ENCODE measurements at regions not wholly inside any gene's neighbourhood (a gene's known extent, or its start where the extent isn't known, plus 50 kb on each side); places are given as distances from the start of the nearest gene placed in this dataset.

DNA sequence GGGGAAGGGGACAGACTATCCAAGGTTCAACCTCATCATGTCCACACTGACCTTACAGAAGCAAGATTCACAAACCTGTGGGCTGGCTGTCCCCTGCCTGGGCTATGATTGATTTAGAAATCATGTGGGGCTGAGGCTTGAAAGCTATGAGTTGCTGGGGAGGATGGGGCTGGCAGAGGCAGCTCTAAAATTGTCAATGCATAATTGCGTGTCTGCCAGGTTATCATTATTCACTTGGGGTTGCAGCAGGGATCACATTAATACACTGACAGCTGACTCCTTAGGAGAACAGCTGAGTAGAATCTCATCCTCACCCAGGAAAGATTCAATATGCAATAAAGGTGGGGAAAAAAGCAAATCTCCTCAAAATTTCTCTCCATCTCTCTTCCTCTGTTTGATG lies 866.3 kb downstream of the CCSER2 start:
- Histone ChIP-seq H3K4me1 (ENCODE audit: insufficient read depth, low read length, poor library complexity, severe bottlenecking) (no peaks in the 10 kb centered on the region), H3K9ac (ENCODE audit: low read depth, low read length, poor library complexity, severe bottlenecking) (no peak overlapping the region), H3K36me3 (ENCODE audit: insufficient read depth, low read length) (no peaks in the 10 kb centered on the region), H3F3A (ENCODE audit: low read depth) (no peaks in the 10 kb centered on the region), H3K27me3 (ENCODE audit: insufficient read depth, low read length, poor library complexity, severe bottlenecking) (no peaks in the 10 kb centered on the region), H3K4me3 (ENCODE audit: low read length, poor library complexity, severe bottlenecking) (no peak overlapping the region), H4K20me1 (ENCODE audit: insufficient read depth, low read length, poor library complexity, severe bottlenecking) (no peaks in the 10 kb centered on the region), H3K9me2 (replicated peaks; ENCODE audit: low read depth, low read length) (no peaks in the 10 kb centered on the region), H3K9me3 (ENCODE audit: insufficient read depth, low read depth, low read length) (no peaks in the 10 kb centered on the region), H3K4me2 (ENCODE audit: low read depth, low read length, poor library complexity, severe bottlenecking) (no peak overlapping the region), H3K79me2 (ENCODE audit: insufficient read depth, low read length) (no peaks in the 10 kb centered on the region), H2AFZ (ENCODE audit: low read length) (no peak overlapping the region)
- TF ChIP-seq EZH2phosphoT487 (IDR thresholded peaks at IDR 0.05; ENCODE audit: borderline replicate concordance) = no peak
- TF ChIP-seq, protein P1, sequence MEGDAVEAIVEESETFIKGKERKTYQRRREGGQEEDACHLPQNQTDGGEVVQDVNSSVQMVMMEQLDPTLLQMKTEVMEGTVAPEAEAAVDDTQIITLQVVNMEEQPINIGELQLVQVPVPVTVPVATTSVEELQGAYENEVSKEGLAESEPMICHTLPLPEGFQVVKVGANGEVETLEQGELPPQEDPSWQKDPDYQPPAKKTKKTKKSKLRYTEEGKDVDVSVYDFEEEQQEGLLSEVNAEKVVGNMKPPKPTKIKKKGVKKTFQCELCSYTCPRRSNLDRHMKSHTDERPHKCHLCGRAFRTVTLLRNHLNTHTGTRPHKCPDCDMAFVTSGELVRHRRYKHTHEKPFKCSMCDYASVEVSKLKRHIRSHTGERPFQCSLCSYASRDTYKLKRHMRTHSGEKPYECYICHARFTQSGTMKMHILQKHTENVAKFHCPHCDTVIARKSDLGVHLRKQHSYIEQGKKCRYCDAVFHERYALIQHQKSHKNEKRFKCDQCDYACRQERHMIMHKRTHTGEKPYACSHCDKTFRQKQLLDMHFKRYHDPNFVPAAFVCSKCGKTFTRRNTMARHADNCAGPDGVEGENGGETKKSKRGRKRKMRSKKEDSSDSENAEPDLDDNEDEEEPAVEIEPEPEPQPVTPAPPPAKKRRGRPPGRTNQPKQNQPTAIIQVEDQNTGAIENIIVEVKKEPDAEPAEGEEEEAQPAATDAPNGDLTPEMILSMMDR (conservative IDR thresholded peaks at IDR 0.05; ENCODE audit: low read length) = no peak

DNA sequence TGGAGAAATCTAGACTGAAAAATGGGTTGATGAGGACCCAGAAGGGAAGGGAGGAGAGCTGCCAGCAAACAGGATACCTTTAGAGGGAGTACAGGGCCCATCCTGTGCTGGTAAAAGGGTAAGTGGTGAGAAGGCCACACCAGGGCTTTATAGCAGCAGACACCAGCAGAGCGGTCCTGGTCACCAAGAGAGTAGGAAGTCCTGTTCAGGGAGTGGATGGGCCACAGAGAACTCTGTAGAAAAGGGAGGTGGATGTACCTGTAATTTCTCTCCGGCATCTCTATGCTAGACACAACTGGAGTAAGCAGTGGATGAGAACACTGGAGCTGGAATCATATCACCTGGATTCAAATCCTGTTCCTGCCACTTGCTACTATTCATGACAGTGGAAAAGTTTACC lies 867.2 kb downstream of the CCSER2 start:
- Histone ChIP-seq H3F3A (ENCODE audit: low read depth) (no peaks in the 10 kb centered on the region), H3K9ac (ENCODE audit: low read depth, low read length, poor library complexity, severe bottlenecking) (no peak overlapping the region), H3K4me3 (ENCODE audit: low read length, poor library complexity, severe bottlenecking) (no peak overlapping the region), H4K20me1 (ENCODE audit: insufficient read depth, low read length, poor library complexity, severe bottlenecking) (no peaks in the 10 kb centered on the region), H3K79me2 (ENCODE audit: insufficient read depth, low read length) (no peaks in the 10 kb centered on the region), H3K36me3 (ENCODE audit: insufficient read depth, low read length) (no peaks in the 10 kb centered on the region), H3K9me3 (ENCODE audit: insufficient read depth, low read depth, low read length) (no peaks in the 10 kb centered on the region), H3K4me1 (ENCODE audit: insufficient read depth, low read length, poor library complexity, severe bottlenecking) (no peaks in the 10 kb centered on the region), H2AFZ (ENCODE audit: low read length) (no peak overlapping the region), H3K9me2 (replicated peaks; ENCODE audit: low read depth, low read length) (no peaks in the 10 kb centered on the region), H3K27me3 (ENCODE audit: insufficient read depth, low read length, poor library complexity, severe bottlenecking) (no peaks in the 10 kb centered on the region), H3K4me2 (ENCODE audit: low read depth, low read length, poor library complexity, severe bottlenecking) (no peak overlapping the region)
- TF ChIP-seq, protein P1 (conservative IDR thresholded peaks at IDR 0.05; ENCODE audit: low read length) = no peak
- no peak for TF ChIP-seq EZH2phosphoT487 (IDR thresholded peaks at IDR 0.05; ENCODE audit: borderline replicate concordance)

DNA sequence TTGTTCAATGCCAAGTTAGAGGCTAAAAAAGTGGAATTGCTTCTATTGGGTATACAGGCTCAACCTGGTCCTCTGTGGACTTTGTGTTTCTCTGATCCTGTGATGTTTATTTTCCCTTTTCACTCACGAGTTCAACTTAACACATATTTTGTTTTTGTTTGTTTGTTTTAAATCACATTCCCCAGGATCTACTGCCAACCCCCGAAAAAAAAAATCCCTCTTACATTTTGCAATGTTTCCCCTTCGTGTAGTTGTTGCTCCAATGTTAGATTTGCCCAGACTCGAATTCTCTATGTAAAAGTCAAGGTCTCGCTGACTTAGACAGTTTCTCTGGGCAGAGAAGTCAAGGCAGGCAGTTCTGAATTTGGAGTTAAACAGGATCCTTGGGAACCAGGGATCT lies 876.4 kb downstream of the CCSER2 start:
- H3K9ac ChIP-seq (ENCODE audit: low read depth, low read length, poor library complexity, severe bottlenecking) = no peak overlapping the region
- no peaks in the 10 kb centered on the region for H3K79me2 ChIP-seq (ENCODE audit: insufficient read depth, low read length)

More for the DNA sequence above, 876.4 kb downstream of the CCSER2 start:
- Histone ChIP-seq H3K4me1 (ENCODE audit: insufficient read depth, low read length, poor library complexity, severe bottlenecking) (no peaks in the 10 kb centered on the region), H3K4me2 (ENCODE audit: low read depth, low read length, poor library complexity, severe bottlenecking) (no peak overlapping the region), H3K27me3 (ENCODE audit: insufficient read depth, low read length, poor library complexity, severe bottlenecking) (no peaks in the 10 kb centered on the region), H3F3A (ENCODE audit: low read depth) (no peaks in the 10 kb centered on the region), H2AFZ (ENCODE audit: low read length) (no peak overlapping the region), H4K20me1 (ENCODE audit: insufficient read depth, low read length, poor library complexity, severe bottlenecking) (no peaks in the 10 kb centered on the region), H3K9me3 (ENCODE audit: insufficient read depth, low read depth, low read length) (no peaks in the 10 kb centered on the region), H3K4me3 (ENCODE audit: low read length, poor library complexity, severe bottlenecking) (no peak overlapping the region), H3K9me2 (replicated peaks; ENCODE audit: low read depth, low read length) (no peaks in the 10 kb centered on the region), H3K36me3 (ENCODE audit: insufficient read depth, low read length) (no peaks in the 10 kb centered on the region)
- TF ChIP-seq, protein P1 (conservative IDR thresholded peaks at IDR 0.05; ENCODE audit: low read length) = no peak
- no peak for TF ChIP-seq EZH2phosphoT487 (IDR thresholded peaks at IDR 0.05; ENCODE audit: borderline replicate concordance)

Data from Loucy (cell line).